A673 (cell line): ENCODE measurements at regions not wholly inside any gene's neighbourhood (a gene's known extent, or its start where the extent isn't known, plus 50 kb on each side); places are given as distances from the start of the nearest gene placed in this dataset.

Source experiments
- BruUV-seq: library from RNA; stranded (reverse); fragments of 400-500 nt; replicated peaks from 2 replicates; lab custom pipeline; 2021; lab: Mats Ljungman, UMichigan
- CTCF ChIA-PET: fragments of 300-600 bp; sonication (Branson Sonifier 250); formaldehyde crosslinking; loops from one replicate; lab custom pipeline; 2022; ENCODE audit warnings: antibody characterized with exemption; lab: Charles Lee
- POLR2A ChIA-PET: fragments of 300-600 bp; sonication (Branson Sonifier 250); formaldehyde crosslinking; loops from one replicate; lab custom pipeline; 2022; ENCODE audit warnings: antibody characterized with exemption; ENCODE audit not compliant: low non-redundant PET; lab: Charles Lee
- DNase-seq: peaks from one replicate; pipeline ENCODE4 v3.0.0-alpha.2; 2015; ENCODE audit warnings: low spot score
- H3K27ac ChIP-seq: fragments of 200-600 bp; sonication (generic); 2 replicates; pipeline ENCODE4 v1.5.1; 2016; ENCODE audit warnings: mixed run types, low read depth, mild to moderate bottlenecking, mixed read lengths, antibody characterized with exemption, low read length; ENCODE audit not compliant: poor library complexity, severe bottlenecking
- H3K27me3 ChIP-seq: fragments of 200-600 bp; sonication (generic); replicated peaks from 2 replicates; pipeline ENCODE4 v1.6.1; 2017; ENCODE audit warnings: mixed run types, low read depth, mild to moderate bottlenecking, mixed read lengths, antibody characterized with exemption, low read length; ENCODE audit not compliant: insufficient read depth, poor library complexity
- H3K36me3 ChIP-seq: fragments of 200-600 bp; sonication (generic); 2 replicates; pipeline ENCODE4 v1.6.1; 2016; ENCODE audit warnings: mixed run types, mild to moderate bottlenecking, mixed read lengths, antibody characterized with exemption, low read length; ENCODE audit not compliant: insufficient read depth, poor library complexity, severe bottlenecking
- H3K4me1 ChIP-seq: fragments of 200-600 bp; sonication (generic); 2 replicates; pipeline ENCODE4 v1.6.1; 2017; ENCODE audit warnings: mixed run types, mild to moderate bottlenecking, mixed read lengths, antibody characterized with exemption, low read length; ENCODE audit not compliant: insufficient read depth, poor library complexity, severe bottlenecking
- H3K4me3 ChIP-seq: fragments of 200-600 bp; sonication (generic); 2 replicates; pipeline ENCODE4 v1.5.1; 2016; ENCODE audit warnings: low read depth, mixed run types, mild to moderate bottlenecking, mixed read lengths, low read length; ENCODE audit not compliant: poor library complexity, severe bottlenecking
- H3K9me3 ChIP-seq: fragments of 200-600 bp; sonication (generic); 2 replicates; pipeline ENCODE4 v1.6.1; 2016; ENCODE audit warnings: mixed run types, low read depth, mild to moderate bottlenecking, mixed read lengths, antibody characterized with exemption, low read length; ENCODE audit not compliant: poor library complexity, severe bottlenecking
- CTCF ChIP-seq: fragments of 300-800, 200-600 bp; sonication (generic); conservative IDR thresholded peaks from 2 replicates; pipeline ENCODE4 v1.5.1; 2017; ENCODE audit warnings: low read depth, mild to moderate bottlenecking, antibody characterized with exemption, low read length, moderate library complexity, mixed read lengths
- EZH2 ChIP-seq: fragments of 200-600 bp; sonication (generic); IDR thresholded peaks from 2 replicates; pipeline ENCODE4 v1.6.1; 2017; ENCODE audit warnings: borderline replicate concordance, low read depth, mild to moderate bottlenecking, mixed read lengths, antibody characterized with exemption, low read length; ENCODE audit not compliant: poor library complexity, severe bottlenecking
- intact Hi-C: fragments of 100-400 bp; cut with micrococcal nuclease; formaldehyde crosslinking; loops from one replicate; pipeline ENCODE4 v1.10.0; 2022; ENCODE audit not compliant: unreplicated experiment

DNA sequence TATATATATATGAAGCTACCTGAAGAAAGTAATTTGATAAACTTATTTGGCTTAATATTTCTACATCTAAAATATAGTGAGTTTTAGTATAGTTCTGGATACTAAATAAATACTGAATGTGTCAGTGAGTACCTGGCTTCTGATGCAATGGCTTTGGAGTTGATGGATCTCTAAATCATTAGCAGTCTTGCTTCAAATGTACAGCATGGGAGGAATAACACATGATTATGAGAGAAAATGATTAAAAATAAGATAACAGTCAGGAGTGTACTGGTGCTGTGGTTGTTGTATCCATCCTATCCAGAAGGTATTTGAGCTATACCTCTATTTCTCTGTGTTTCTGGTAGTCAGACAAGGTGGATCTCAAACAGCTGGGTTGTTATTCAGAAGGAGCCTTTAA lies 641.3 kb downstream of the TRAM1L1 start:
- no peaks in the 10 kb centered on the region for H3K4me1 ChIP-seq
- TF ChIP-seq EZH2 (no peak), CTCF (no peak)
- DNase-seq: no peak
- no peaks in the 10 kb centered on the region for H3K27me3 ChIP-seq
- BruUV-seq: no TSS peak
- intact Hi-C loops: no loop called here
- POLR2A ChIA-PET: no interaction called here
- no peak overlapping the region for H3K4me3 ChIP-seq
- no peaks in the 10 kb centered on the region for H3K9me3 ChIP-seq
- no peaks in the 10 kb centered on the region for H3K36me3 ChIP-seq
- CTCF ChIA-PET: no interaction called here
- no peak overlapping the region for H3K27ac ChIP-seq

DNA sequence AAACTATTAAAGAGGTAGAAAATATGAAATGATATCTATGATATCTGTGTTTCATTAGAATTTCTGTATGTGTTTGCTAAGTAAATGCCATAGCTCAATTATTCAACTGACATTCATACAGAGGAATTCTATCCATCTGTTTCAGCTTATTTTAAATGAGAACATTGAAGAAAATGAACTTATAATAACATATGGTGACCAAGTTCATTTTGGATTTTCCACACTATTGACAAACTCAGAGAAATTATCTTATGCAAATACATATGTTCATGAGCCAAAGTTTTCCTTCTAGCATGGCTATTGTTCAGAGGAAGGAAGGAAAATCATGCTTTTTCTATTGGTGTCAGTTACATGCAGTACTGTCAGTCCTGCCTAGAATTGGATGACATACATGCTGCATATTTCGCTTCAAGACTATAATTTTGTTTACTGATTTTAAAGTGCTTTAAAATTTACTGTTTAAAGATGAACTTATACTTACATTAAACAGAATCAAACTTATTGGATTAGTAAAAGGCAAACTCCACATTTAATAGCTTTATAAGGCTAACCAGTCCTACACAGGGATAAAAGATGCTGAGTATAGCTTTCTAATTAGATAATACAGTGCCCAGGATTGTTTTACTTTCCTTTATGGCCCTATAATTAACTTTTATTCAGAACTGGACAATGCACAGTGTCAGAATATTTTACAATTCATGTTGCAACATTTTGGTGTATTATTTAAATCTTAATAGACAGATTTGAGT lies 646.2 kb downstream of the TRAM1L1 start:
- POLR2A ChIA-PET: no interaction called here
- CTCF ChIA-PET: no interaction called here
- BruUV-seq: no TSS peak
- H3K27ac ChIP-seq: peak overlapping the region; percentile 33
- peaks cover 10% of the 10 kb centered on the region for H3K4me1 ChIP-seq
- TF ChIP-seq EZH2 (no peak), CTCF (no peak)
- intact Hi-C loops: no loop called here
- H3K27me3 ChIP-seq: no peaks in the 10 kb centered on the region
- H3K4me3 ChIP-seq: no peak overlapping the region
- H3K9me3 ChIP-seq: no peaks in the 10 kb centered on the region
- DNase-seq: peak; percentile 2
- H3K36me3 ChIP-seq: no peaks in the 10 kb centered on the region

DNA sequence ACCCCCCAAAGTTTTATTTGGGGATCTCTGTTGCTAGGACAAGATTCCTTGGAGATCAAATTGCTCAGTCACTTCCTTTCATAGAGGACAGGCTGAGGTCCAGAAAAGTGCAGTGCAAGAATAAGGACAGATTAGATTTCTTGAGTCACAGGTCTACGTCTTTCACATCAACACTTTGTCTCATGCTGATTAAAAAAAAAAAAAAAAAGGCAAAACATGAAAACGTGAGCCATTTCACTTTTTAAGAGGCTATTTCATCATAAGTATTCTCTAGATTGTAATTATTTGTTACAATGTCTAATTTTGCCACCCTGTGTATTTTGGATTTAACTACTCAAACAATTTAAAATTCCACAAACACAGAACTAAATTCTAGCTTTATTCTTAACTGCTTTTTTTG lies 647.0 kb downstream of the TRAM1L1 start:
- DNase-seq: peak; percentile 14
- no peaks in the 10 kb centered on the region for H3K27me3 ChIP-seq
- H3K9me3 ChIP-seq: no peaks in the 10 kb centered on the region
- CTCF ChIA-PET: no interaction called here
- POLR2A ChIA-PET: no interaction called here
- peak overlapping the region; percentile 33 for H3K27ac ChIP-seq
- no peak overlapping the region for H3K4me3 ChIP-seq
- no peaks in the 10 kb centered on the region for H3K36me3 ChIP-seq
- TF ChIP-seq CTCF (no peak), EZH2 (no peak)
- intact Hi-C loops: no loop called here
- no TSS peak for BruUV-seq
- H3K4me1 ChIP-seq: peaks cover 10% of the 10 kb centered on the region
